ENCODE measurements at regions not wholly inside any gene's neighbourhood (a gene's known extent, or its start where the extent isn't known, plus 50 kb on each side); places are given as distances from the start of the nearest gene placed in this dataset.
"Not testable (repeated sequence)": the region's sequence is repeated elsewhere in the genome, so short reads cannot be mapped to it uniquely, and the experiment has no call there.

DNA sequence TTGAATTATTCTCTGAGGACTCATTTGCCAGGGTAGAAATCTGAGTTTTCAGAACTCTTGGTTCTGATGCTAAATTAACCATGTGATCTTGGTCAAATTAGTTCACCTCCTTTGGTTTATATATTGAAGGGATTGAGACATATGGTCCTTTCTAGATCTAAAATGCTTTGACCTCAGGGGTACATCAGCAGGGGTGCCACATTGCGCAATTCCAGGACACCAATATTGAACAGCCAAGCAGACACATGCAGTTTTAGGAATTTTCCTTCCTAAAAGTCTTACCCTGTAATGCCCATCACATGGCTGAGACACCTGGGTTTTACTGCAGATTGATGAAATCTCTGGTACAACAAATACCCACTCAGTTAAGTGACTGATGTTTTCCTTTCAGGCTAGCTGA is 254.4 kb upstream of the NCAM1 start:
- Mint-ChIP-seq H3K9me3 (ENCODE audit: unreplicated experiment) (peaks cover 7% of the 10 kb centered on the region), H3K27me3 (ENCODE audit: unreplicated experiment) (no peaks in the 10 kb centered on the region), H3K27ac (ENCODE audit: unreplicated experiment) (no peak overlapping the region), H3K36me3 (ENCODE audit: unreplicated experiment) (no peaks in the 10 kb centered on the region), H3K4me1 (ENCODE audit: unreplicated experiment) (no peaks in the 10 kb centered on the region), H3K4me3 (ENCODE audit: unreplicated experiment) (no peak overlapping the region)
- TF ChIP-seq, protein P1, sequence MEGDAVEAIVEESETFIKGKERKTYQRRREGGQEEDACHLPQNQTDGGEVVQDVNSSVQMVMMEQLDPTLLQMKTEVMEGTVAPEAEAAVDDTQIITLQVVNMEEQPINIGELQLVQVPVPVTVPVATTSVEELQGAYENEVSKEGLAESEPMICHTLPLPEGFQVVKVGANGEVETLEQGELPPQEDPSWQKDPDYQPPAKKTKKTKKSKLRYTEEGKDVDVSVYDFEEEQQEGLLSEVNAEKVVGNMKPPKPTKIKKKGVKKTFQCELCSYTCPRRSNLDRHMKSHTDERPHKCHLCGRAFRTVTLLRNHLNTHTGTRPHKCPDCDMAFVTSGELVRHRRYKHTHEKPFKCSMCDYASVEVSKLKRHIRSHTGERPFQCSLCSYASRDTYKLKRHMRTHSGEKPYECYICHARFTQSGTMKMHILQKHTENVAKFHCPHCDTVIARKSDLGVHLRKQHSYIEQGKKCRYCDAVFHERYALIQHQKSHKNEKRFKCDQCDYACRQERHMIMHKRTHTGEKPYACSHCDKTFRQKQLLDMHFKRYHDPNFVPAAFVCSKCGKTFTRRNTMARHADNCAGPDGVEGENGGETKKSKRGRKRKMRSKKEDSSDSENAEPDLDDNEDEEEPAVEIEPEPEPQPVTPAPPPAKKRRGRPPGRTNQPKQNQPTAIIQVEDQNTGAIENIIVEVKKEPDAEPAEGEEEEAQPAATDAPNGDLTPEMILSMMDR (IDR thresholded peaks at IDR 0.05): no peak
- no peak for DNase-seq (ENCODE audit: extremely low spot score, unreplicated experiment)

DNA sequence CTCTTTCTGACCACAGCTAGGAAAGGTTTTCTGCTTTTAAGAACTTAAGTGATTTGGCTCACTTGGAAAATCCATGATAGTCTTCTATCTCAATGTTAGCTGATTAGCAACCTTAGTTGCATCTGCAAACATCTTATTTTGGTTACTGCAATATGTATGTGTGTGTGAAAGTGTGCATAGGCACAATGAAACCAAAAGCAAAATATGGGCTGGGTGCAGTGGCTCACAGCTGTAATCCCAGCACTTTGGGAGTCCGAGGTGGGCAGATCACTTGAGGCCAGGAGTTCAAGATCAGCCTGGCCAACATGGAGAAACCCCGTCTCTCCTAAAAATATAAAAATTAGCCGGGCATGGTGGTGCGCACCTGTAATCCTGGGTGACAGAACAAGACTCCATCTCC is 246.9 kb upstream of the NCAM1 start:
- H3K27me3 Mint-ChIP-seq (ENCODE audit: unreplicated experiment); H3K4me1 Mint-ChIP-seq (ENCODE audit: unreplicated experiment); H3K36me3 Mint-ChIP-seq (ENCODE audit: unreplicated experiment); H3K4me3 Mint-ChIP-seq (ENCODE audit: unreplicated experiment); H3K27ac Mint-ChIP-seq (ENCODE audit: unreplicated experiment); DNase-seq (ENCODE audit: extremely low spot score, unreplicated experiment); H3K9me3 Mint-ChIP-seq (ENCODE audit: unreplicated experiment): not testable (repeated sequence)

DNA sequence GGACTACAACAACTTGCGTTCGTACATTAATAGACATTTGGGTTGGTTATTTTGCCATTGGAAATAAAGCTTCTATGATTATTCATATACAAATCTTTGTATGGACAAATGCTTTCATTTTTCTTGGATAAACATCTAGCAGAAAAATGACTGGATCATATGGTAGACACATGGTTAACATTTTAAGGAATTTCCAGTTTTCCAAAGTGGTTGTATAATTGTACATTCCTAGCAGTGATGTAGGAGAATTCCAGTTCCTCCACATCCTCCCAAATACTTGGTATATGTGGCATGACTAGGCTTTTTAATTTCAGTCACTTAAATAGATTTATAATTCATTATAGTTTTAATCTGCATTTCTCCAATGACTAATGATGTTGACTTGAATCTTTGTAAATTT is 246.2 kb upstream of the NCAM1 start:
- Mint-ChIP-seq H3K4me3 (ENCODE audit: unreplicated experiment) (no peak overlapping the region), H3K9me3 (ENCODE audit: unreplicated experiment) (peaks cover 5% of the 10 kb centered on the region), H3K4me1 (ENCODE audit: unreplicated experiment) (no peaks in the 10 kb centered on the region), H3K27ac (ENCODE audit: unreplicated experiment) (no peak overlapping the region), H3K27me3 (ENCODE audit: unreplicated experiment) (no peaks in the 10 kb centered on the region), H3K36me3 (ENCODE audit: unreplicated experiment) (no peaks in the 10 kb centered on the region)
- no peak for DNase-seq (ENCODE audit: extremely low spot score, unreplicated experiment)
- TF ChIP-seq, protein P1 (IDR thresholded peaks at IDR 0.05): no peak

DNA sequence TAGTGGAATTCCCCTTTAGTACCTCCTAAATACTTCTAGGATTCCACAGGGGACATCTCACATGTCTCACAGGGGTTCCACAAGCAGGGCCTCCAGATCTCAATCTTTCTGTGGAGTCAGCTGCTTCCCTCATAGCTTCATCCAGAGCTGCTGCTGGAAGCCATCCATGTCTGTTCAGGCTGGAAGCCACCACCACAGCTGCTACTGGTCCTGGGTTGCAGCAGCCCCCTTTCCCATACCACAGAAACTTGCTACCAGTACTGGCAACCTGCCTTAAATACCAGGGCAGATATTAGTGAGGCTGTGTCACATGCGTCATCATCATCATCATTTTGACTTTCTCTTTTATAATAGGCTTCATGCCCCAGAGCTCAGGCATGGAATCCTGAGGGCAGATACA is 242.7 kb upstream of the NCAM1 start:
- Mint-ChIP-seq H3K36me3 (ENCODE audit: unreplicated experiment) (no peaks in the 10 kb centered on the region), H3K4me3 (ENCODE audit: unreplicated experiment) (no peak overlapping the region), H3K9me3 (ENCODE audit: unreplicated experiment) (peaks cover 9% of the 10 kb centered on the region), H3K4me1 (ENCODE audit: unreplicated experiment) (no peaks in the 10 kb centered on the region), H3K27ac (ENCODE audit: unreplicated experiment) (no peak overlapping the region), H3K27me3 (ENCODE audit: unreplicated experiment) (no peaks in the 10 kb centered on the region)
- TF ChIP-seq, protein P1 (IDR thresholded peaks at IDR 0.05): no peak
- no peak for DNase-seq (ENCODE audit: extremely low spot score, unreplicated experiment)

DNA sequence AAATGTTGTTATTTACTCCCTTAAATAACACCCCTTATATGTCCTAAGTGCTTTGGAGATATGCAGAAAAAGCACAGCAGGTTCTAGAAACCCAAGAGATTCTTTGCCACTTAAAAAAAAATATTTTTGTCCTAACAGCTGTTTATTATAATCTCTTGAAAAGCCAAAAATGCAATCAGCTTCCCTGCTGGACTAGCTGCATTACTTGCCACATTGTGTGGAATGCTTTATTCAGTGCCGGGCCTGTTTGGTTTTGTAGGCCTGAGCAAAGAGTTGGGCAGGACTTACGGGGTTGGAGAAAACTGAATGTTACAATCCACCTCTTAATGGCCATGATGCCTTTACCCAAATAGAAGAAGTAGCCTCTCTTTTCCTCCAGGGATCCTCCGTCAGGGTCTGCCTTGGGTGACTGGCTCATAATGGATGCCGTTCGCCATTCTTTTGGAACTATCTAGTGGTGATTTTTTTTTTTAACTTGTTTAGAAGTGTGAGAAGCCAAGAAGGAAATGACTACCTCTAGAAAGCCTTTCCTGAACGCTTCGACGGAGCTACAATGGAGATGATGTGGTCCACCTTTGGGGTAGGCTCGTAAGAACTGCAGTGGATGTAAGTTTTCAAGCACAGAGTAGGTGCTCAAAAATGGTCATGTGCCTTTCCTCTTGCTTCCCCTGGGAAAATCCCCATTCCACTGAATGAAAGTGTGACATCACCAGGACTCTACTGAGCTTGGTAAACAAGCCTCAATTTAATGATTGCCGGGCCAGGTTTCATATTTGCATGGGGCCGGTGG is 241.3 kb upstream of the NCAM1 start:
- Mint-ChIP-seq H3K4me3 (ENCODE audit: unreplicated experiment) (no peak overlapping the region), H3K27me3 (ENCODE audit: unreplicated experiment) (no peaks in the 10 kb centered on the region)

More for the DNA sequence above, 241.3 kb upstream of the NCAM1 start:
- no peaks in the 10 kb centered on the region for H3K36me3 Mint-ChIP-seq (ENCODE audit: unreplicated experiment)
- DNase-seq (ENCODE audit: extremely low spot score, unreplicated experiment): no peak
- H3K27ac Mint-ChIP-seq (ENCODE audit: unreplicated experiment): no peak overlapping the region
- H3K4me1 Mint-ChIP-seq (ENCODE audit: unreplicated experiment): no peaks in the 10 kb centered on the region
- H3K9me3 Mint-ChIP-seq (ENCODE audit: unreplicated experiment): peaks cover 9% of the 10 kb centered on the region
- TF ChIP-seq, protein P1 (IDR thresholded peaks at IDR 0.05): no peak
